ENCODE measurements at regions not wholly inside any gene's neighbourhood (a gene's known extent, or its start where the extent isn't known, plus 50 kb on each side); places are given as distances from the start of the nearest gene placed in this dataset.

DNA sequence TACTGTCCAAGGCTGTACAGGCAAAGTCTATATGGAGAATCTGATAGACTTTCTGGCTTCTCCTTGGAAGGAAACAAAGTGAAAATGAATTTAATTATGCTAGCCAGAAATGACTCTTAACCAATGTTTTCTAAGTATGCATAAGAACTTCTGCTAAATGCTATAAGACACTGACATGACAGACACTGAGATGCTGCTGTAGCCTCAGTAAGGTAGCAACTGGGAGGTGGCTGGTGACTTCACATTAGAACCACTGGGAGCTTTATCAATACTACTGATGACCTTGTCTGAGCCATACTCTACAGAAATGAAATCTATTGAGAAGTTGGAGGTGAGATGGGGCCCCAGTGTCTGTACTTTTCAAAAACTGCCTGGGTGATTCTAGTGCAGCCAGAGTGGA, 188.6 kb downstream of the ZNF365 start:
- TF ChIP-seq, protein P1, sequence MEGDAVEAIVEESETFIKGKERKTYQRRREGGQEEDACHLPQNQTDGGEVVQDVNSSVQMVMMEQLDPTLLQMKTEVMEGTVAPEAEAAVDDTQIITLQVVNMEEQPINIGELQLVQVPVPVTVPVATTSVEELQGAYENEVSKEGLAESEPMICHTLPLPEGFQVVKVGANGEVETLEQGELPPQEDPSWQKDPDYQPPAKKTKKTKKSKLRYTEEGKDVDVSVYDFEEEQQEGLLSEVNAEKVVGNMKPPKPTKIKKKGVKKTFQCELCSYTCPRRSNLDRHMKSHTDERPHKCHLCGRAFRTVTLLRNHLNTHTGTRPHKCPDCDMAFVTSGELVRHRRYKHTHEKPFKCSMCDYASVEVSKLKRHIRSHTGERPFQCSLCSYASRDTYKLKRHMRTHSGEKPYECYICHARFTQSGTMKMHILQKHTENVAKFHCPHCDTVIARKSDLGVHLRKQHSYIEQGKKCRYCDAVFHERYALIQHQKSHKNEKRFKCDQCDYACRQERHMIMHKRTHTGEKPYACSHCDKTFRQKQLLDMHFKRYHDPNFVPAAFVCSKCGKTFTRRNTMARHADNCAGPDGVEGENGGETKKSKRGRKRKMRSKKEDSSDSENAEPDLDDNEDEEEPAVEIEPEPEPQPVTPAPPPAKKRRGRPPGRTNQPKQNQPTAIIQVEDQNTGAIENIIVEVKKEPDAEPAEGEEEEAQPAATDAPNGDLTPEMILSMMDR (tag by site-specific recombination; IDR thresholded peaks at IDR 0.05): no peak
- no peak for TF ChIP-seq MYNN (tag by site-specific recombination; IDR thresholded peaks at IDR 0.05; ENCODE audit: borderline replicate concordance)
- TF ChIP-seq, protein P2, sequence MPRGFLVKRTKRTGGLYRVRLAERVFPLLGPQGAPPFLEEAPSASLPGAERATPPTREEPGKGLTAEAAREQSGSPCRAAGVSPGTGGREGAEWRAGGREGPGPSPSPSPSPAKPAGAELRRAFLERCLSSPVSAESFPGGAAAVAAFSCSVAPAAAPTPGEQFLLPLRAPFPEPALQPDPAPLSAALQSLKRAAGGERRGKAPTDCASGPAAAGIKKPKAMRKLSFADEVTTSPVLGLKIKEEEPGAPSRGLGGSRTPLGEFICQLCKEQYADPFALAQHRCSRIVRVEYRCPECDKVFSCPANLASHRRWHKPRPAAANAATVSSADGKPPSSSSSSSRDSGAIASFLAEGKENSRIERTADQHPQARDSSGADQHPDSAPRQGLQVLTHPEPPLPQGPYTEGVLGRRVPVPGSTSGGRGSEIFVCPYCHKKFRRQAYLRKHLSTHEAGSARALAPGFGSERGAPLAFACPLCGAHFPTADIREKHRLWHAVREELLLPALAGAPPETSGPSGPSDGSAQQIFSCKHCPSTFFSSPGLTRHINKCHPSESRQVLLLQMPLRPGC (tag by site-specific recombination; IDR thresholded peaks at IDR 0.05): no peak
- no peak for TF ChIP-seq ZNF426 (tag by site-specific recombination; IDR thresholded peaks at IDR 0.05)
- no peak for TF ChIP-seq KLF10 (tag by site-specific recombination; IDR thresholded peaks at IDR 0.05)
- no peak for TF ChIP-seq TCF7L2 (IDR thresholded peaks at IDR 0.05; ENCODE audit: borderline replicate concordance, low read depth, low read length)
- TF ChIP-seq ZNF555 (tag by site-specific recombination; conservative IDR thresholded peaks at IDR 0.05): no peak
- TF ChIP-seq, protein P3, sequence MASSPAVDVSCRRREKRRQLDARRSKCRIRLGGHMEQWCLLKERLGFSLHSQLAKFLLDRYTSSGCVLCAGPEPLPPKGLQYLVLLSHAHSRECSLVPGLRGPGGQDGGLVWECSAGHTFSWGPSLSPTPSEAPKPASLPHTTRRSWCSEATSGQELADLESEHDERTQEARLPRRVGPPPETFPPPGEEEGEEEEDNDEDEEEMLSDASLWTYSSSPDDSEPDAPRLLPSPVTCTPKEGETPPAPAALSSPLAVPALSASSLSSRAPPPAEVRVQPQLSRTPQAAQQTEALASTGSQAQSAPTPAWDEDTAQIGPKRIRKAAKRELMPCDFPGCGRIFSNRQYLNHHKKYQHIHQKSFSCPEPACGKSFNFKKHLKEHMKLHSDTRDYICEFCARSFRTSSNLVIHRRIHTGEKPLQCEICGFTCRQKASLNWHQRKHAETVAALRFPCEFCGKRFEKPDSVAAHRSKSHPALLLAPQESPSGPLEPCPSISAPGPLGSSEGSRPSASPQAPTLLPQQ (tag by site-specific recombination; IDR thresholded peaks at IDR 0.05): no peak
- no peak for TF ChIP-seq ZNF561 (tag by site-specific recombination; IDR thresholded peaks at IDR 0.05; ENCODE audit: borderline replicate concordance)
- TF ChIP-seq ZNF302 (tag by site-specific recombination; IDR thresholded peaks at IDR 0.05; ENCODE audit: low read depth): no peak
- no peak for TF ChIP-seq ZNF274 (IDR thresholded peaks at IDR 0.05; ENCODE audit: low read length)
- no peak for TF ChIP-seq ZNF274 (tag by site-specific recombination; IDR thresholded peaks at IDR 0.05; ENCODE audit: borderline replicate concordance)
- no peak for TF ChIP-seq ZNF311 (tag by site-specific recombination; IDR thresholded peaks at IDR 0.05; ENCODE audit: borderline replicate concordance)
- TF ChIP-seq ZFP3 (tag by site-specific recombination; IDR thresholded peaks at IDR 0.05; ENCODE audit: low read depth): no peak
- TF ChIP-seq ZEB2 (tag by site-specific recombination; IDR thresholded peaks at IDR 0.05): no peak
